Esophagus muscularis mucosa (tissue), 4 donors: ENCODE measurements at regions not wholly inside any gene's neighbourhood (a gene's known extent, or its start where the extent isn't known, plus 50 kb on each side); places are given as distances from the start of the nearest gene placed in this dataset.

Experiments
- CTCF ChIP-seq, 3 experiments: fragments of 200-600 bp in 2 of 3; fragments of 450-650 bp in 1 of 3; sonication (generic) in 2 of 3; IDR thresholded peaks; one replicate each; pipeline ENCODE4 v1.5.1; 2017 to 2019; ENCODE audit warnings: antibody characterized with exemption in 3 of 3, mild to moderate bottlenecking in 2 of 3, moderate library complexity in 1 of 3
- EP300 ChIP-seq: sonication (generic); formaldehyde crosslinking; IDR thresholded peaks from one replicate; pipeline ENCODE4 v1.6.1; 2017; ENCODE audit warnings: antibody characterized with exemption
- POLR2A ChIP-seq: fragments of 450-650 bp; IDR thresholded peaks from one replicate; pipeline ENCODE4 v1.6.1; 2017; ENCODE audit warnings: antibody characterized with exemption, moderate library complexity, mild to moderate bottlenecking, low read depth

- no peak for TF ChIP-seq EP300
- no peak for TF ChIP-seq CTCF (IDR thresholded peaks at IDR 0.05)
- no peak for TF ChIP-seq POLR2A
Measured at GRCh38 chr5:9698125-9698826, 68.1 kb upstream of the TAS2R1 start.
